HG02763 (cell line): ENCODE measurements at regions not wholly inside any gene's neighbourhood (a gene's known extent, or its start where the extent isn't known, plus 50 kb on each side); places are given as distances from the start of the nearest gene placed in this dataset.
"Not testable (repeated sequence)": the region's sequence is repeated elsewhere in the genome, so short reads cannot be mapped to it uniquely, and the experiment has no call there.

ENCODE experiments used
- ATAC-seq: cut with Tn5 transposase; IDR thresholded peaks from one replicate; pipeline ENCODE4 v1.9.1; 2021; ENCODE audit warnings: mild to moderate bottlenecking, moderate library complexity; ENCODE audit not compliant: unreplicated experiment

DNA sequence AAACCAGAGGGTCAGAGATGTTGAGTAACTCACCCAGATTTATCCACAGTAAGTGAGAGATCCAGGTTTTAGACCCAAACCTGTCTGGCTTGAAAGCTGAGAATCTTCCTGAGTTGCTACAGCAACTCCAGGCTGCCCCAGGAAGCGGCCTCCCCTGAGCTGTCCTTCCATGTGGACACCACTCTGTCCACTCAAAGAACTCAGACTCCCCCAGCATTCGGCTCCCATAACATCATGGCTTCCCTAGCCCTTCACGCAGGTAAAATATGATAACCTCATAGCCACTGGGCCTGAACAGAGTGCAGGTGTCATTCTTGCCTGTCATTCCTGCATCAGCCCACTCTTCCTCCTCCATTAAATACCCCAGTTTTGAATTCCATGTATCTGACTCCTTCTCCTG, 657.8 kb downstream of the TBC1D22A start:
- no peak for ATAC-seq

DNA sequence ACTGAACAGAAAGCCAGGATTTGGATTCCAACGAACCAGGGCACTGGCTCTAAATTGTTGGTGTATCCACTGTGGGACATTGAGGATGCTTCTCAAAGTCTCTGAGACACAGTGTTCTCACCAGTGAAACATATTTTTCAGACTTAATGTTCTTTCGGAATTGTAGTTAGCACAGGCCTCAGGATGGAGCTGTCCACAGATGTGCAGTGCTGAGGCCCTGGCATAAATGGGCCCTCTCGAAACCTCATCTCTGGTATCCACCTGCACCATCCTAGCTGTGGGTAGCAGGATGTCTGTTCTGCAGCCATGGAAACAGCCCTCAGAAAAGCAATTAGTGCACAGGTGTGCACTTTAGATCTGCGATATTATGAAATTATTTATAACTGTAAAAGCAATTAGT, 656.8 kb downstream of the TBC1D22A start:
- ATAC-seq = no peak

DNA sequence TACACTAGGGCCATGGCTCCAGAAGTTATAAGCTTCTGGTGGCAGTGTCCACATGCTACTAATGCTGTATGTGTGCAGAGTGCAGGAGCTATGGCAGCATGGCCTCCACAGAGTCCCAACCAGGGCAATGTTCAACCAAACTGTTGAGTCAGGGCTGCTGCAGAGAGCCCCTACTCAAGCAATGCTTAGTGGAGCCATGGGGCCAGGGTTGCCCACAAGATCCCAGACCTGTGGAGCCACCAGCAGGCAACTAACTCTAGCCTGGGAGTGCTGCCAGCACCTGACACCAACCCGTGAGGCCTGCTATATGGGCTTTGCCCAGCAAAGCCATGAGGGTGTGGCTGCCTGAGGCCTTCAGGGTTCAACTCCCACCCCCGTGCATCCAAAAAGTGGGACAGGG, 655.2 kb downstream of the TBC1D22A start:
- ATAC-seq = no peak

DNA sequence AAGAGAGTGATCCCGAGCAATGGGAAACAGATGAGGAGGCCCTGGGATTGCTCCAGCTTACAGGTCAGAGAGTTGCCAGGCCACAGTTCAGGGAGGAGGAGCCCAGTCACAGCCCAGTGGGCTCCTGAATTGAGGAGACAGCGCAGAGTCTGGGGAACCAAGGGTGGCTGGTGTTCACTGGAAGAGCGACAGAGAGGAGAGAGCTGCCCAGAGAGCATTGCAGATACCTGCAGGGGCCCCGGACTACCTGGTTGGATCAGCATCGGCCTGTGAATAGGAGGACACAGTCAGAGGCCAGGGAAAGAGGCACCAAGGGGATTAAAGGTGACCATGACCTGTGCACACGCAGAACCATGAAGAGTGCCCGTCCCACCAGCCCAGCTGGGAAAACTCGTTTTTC, 648.6 kb downstream of the TBC1D22A start:
- ATAC-seq = no peak

DNA sequence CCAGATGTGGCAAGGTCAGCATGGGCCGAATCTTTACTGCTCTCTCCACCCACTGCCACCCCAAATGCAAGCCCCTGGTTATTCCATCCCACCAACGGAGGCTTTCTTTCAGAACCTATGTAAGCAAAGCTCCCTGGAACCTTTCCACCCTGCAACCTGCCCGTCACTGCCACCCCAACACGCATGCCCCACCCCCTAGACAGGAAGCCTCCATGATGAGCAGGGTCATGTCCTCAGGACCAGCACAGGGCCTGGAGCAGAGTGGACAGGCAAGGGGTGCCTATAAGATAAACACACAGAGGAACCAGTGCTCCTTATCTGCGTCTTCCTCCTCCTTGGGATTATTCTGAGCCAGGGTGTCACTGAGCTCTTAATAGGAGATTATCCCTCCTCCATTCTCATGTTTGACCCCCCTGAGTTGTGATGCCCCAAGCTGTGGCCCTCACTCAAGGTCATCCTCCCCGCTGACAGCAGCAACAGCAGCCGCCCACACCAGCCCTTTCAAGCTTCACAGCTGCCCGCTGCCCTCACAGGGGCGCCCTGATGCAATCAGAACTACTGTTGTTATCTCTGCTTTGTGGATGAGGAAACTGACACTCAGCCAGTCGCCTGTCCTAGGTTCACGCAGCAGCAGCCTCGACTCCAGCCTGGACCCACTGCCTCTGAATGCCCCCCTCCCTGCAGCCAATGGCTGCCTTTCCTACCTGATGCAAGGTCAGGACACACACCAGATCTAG, 647.3 kb downstream of the TBC1D22A start:
- no peak for ATAC-seq

DNA sequence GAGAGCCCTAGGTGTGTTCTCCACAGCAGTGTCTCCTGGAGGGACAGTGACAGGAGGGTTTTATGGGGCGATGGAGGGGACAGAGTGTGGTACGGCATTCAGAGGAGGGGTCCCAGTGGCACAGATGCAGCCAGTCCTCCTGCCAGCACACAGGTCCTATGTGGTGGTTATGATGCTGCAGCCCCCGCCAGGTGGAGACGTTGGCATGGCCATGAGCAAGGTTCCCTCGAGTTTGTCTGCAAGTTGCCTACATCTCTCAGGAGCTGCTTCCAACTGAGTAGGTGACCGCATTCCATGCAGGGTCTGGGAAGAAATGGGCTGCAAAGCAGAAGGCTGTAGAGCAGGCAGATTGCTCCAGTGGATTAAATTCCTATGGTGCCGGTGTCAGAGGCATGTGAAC, 646.0 kb downstream of the TBC1D22A start:
- ATAC-seq = no peak

DNA sequence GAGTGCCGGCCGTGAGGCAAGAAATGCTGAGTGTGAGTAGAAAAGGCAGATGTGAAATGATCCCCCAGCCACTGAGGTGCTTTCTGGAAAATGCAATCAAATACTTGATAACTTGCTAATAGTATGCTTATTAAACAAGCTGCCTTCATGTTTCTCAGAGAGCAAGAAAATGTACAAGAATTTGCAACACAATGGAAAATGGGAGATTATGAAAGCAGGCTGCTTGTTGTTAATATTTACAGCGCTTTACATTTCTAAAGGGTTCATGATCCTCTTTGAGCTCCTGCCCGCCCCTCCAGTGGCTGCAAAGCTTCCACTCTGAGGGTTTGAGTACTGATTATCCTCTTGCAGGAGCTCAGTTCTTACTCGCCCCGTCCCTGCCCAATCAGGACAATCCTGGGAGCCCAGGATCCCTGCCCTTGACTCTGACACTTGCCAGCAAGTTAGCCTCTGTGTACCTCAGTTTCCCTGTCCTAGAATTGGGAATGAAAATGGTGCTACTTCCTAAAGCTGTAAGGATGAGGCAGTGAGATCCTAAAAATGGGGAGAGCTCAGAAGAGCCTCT, 645.1 kb downstream of the TBC1D22A start:
- ATAC-seq = no peak

DNA sequence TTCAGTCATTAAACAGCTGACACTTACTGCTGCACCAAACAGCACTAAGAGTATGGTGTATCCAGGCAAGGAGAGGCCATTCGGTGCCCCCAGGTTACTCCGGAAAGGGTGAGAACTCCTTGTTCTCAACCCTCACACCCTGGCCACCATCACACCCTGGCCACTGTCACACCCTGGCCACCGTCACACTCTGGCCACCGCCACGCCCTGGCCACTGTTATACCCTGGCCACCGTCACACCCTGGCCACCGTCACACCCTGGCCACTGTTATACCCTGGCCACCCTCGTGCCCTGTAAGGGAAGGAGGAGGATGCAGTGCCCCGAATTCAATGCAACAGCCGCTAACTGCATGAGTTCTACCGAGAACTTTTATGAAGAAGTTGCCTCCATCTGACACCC, 644.4 kb downstream of the TBC1D22A start:
- no peak for ATAC-seq

DNA sequence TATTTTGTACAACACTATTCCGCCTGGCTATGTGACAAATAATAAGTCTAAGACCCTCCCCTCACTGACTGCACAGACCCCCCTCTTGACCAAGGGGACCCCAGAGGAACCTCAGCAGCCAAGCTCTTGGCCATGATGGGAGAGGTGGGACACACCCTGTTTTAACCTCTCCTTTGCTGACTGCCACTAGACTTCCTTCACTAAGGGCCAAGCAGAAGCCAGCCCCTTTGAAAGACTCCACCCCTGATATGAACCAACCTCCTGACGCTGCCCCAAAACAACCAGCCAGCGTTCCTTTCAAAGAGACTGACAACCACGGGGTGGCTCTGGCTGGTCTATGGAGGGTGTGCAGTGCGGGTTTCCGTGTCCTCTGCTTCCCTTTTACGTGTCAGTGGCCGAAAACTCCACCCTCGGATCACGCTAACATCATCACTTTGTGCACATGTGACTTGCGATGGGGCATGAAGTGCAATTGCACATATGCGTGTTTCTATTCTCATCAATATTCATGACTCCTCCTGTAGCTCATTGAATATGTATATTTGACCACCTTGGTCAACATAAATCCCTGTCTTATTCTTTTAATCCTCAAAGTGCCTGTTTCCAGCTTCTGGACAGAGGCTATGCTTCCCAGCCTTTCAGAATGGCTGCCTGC, 643.9 kb downstream of the TBC1D22A start:
- ATAC-seq = no peak

DNA sequence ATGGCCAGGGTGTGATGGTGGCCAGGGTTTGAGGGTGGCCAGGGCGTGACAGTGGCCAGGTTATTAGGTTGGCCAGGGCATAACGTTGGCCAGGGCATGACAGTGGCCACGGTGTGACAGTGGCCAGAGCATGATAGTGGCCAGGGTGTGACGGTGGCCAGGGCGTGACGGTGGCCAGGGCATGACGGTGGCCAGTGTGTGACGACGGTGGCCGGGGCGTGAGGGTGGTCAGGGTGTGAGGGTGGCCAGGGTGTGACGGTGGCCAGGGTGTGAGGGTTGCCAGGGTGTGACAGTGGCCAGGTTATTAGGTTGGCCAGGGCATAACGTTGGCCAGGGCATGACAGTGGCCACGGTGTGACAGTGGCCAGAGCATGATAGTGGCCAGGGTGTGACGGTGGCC, 642.8 kb downstream of the TBC1D22A start:
- ATAC-seq = not testable (repeated sequence)

DNA sequence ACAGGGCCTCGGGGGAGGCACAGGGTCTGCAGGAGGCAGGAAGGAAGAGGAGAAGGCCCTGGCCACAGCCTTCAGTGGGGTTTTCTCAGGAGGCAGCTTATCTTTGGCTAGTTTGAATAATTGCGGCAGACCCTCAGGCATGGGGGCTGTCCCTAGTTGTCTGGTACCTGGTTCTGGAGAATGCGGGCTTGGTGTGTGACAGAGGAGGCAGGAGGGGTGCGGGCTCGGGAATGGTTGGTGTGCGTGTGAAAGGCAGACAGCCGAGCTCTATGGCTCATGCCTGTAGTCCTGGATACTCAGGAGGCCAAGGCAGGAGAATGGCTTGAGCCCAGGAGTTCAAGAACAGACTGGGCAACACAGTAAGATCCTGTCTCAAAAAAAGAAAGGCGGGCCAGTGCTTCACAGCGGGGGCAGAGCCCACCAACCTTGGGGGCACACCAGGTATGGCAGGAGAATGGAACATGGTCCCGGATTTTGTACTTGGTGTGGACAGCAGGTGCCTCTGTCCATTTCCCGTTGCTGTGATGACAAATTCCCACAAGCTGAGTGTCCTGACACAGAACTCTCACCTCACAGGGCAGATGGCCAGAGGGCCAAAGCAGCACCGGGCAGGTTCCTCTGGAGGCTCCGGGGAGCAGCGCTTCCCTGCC, 640.6 kb downstream of the TBC1D22A start:
- no peak for ATAC-seq

DNA sequence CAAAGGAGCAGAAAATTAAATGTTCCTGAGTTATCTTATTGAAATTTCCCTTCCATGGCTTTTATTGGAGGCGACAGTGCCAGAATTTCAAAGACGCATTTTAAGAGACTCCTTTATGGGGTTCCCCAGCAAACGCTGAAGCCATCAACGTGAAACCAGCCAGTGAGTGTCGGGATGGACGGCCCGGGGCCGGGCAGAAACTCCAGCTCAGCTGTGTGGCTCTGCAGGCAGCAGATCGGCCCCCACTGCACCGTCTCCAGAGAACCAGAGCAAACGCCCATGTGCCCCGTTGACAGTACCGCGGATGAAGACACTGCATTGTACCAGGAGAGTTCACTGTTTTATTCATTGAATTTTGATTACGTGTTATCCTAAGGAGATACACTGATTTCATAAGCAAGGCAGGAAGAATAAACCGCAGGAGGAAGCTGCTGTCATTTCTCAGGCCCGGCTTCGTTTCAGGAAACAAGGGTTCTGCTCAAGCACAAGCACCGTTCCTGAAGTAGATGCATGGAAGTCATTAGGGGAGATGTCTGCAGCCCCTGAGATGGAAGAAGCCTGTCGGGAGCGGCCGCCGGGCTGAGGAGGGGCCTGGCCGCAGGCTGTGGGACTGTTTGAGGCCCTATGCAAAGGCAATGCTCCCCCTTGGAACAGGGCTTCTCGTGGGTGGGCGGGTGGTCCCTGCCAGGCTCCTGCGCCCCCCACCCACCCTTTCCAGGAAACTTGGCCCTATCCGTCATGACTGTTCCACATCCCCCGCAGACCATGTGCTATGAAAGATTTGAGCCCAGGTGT, 639.7 kb downstream of the TBC1D22A start:
- no peak for ATAC-seq

DNA sequence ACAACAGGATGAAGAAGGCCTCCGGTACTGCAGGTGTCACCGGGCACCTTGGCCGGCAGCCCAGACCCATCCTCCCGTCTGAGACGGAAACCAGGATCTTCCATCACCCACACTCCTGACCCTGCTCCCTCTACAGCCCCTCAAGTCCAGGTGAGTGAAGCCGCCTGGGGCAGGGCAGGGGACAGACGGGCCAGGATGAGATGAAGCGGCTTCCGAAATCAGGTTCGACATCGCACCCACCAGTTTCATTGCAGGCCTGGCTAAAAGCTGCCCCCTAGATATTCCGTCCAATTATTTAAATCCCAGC, 639.1 kb downstream of the TBC1D22A start:
- no peak for ATAC-seq

DNA sequence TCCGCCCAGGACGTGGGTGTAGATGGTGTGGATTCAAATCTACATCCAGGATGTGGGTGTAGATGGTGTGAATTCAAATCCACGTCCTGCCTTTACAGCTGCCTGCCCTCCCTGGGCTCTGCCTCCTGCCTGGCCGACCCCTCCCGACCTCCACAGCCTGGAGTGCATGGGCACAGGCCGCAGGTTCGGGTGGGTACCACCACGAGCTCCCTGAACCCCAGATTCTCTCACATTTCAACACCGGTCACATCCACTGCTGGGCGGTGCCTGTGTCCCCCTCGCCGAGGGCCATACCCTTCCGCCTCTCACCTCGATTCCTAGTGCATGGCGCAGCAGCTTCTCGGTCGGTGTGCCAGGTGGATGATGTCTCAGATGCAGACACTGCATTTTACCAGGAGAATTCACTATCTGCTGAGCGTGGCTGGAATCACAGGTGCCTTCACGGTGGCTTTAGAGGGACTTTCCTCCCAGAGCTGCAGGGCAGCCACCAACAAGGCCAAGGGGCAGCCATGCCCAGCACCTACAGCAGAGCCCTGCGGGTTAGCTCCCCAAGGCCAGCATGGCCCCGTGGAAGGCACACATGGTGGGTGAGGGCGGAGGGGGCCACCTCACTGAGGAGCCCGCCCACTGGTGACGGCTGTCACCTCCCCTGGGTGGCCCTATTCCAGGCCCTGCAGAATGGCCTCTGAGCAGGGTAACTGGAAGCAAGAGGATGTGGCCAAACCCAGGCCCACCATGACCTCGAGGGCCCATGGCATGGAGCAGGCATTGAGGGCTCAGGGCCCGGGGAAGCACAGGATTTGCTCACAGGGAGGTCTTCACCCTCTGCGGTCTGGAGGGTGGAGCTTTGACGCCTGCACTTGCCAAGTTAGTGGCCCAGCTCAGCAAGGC, 638.5 kb downstream of the TBC1D22A start:
- no peak for ATAC-seq

DNA sequence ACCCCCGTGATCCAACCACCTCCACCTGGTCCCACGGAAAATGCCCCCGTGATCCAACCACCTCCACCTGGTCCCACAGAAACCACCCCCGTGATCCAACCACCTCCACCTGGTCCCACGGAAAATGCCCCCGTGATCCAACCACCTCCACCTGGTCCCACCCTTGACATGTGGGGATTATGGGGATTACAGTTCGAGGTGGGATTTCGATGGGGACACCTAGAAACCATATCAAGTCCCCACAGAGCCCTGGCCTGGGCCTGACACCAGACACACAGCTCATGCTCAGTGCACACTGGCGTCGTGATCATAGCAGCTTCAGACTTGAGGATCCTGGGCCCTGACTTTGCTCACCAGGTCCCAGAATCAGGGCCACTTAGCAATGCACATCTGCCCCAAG, 637.7 kb downstream of the TBC1D22A start:
- ATAC-seq = not testable (repeated sequence)

DNA sequence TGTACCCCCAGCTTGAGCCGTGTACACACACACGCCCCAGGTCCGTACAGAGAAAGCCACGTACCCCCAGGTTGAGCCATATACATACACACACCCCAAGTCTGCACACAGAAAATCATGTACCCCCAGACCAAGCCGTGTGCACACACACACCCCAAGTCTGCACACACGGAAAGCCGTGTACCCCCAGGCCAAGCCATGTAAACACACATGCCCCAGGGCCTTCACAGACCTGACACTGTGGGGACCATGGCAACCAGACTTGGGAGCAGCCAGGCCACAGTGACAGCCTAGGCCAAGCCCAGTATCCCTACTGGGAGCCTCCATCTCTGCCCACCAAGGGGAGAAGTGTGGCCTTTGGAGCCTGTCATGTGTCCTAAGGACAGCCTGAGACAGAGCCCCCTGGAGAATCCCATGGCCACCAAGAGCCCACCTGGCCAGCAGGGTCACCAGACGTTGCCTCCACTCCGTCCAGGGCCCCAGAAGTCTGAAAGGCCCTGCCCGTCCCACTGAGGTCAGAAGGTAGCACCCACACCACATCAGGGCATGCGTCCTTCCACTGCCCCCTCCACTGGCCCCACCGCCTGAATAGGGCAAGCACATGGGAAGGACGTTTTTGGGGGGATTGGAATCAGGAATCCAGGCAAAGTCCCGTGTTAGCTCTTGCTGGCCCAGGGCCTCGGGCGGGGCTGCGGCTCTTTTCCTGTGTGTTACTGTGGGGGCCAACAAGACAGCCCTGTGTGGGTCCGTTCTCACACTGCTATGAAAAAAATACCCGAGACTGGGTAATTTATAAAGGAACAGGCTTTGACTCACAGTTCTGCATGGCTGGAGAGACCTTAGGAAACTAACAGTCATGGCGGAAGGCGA, 636.7 kb downstream of the TBC1D22A start:
- ATAC-seq = no peak

DNA sequence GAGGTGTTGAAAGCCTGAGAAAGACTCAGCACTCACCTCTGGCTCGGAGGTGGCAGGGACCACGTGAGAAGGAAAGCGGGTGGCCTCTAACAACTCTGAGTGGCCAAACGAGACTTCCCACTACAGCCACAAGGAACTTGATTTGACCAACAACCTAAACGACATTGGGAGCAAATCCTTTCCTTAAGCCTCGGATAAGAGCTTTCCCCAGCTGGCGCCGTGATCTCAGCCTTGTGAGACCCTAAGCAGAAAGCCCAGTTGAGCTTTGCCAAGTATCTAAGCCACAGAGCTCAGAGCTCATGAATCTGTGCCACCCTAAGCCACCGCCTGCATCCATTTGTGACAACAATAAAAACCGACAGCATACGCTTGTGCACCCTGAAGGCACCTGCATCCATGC, 636.0 kb downstream of the TBC1D22A start:
- no peak for ATAC-seq

DNA sequence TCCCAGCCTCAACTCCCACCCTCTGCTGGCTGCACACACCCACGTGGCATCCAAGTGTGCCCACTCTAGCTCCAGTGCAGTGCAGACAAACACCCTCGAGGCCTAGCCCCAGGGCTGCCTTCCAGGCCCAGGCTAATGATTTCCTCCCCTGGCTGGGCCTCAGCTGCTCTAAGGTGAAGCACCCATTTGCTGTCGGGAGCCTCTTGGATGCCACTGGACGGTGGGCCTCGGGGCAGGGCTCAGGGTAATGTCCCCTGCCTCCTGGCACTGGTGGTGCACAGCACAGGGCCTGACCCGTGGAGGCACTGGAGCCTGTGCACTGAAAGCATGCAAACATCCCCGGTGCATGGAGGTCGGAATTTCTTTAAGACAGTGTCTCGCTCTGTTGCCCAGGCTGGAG, 635.2 kb downstream of the TBC1D22A start:
- ATAC-seq = no peak

DNA sequence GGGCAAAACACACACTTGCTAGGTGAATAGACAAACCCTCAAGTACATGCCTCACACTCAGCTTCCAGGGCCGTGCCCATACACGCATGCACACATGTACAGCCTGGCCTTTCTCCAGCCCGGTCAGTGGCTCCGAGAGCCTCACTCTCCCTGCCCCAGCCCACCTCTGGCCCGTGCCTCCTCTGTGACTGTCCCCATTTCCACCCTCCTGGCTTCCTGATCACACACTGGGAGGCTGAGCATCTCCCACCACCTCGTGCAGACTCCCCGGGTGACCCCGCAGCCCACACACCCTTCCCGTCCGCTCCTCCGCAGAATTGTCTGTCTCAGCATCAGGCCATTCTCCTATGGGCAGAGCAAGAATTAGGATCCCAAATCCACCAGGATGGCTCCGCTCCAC, 634.1 kb downstream of the TBC1D22A start:
- ATAC-seq = no peak
